SH-SY5Y (cell line): ENCODE measurements at regions not wholly inside any gene's neighbourhood (a gene's known extent, or its start where the extent isn't known, plus 50 kb on each side); places are given as distances from the start of the nearest gene placed in this dataset.

Source experiments
- GATA2 ChIP-seq: IDR thresholded peaks from 2 replicates; pipeline ENCODE4 v1.6.1; 2011; ENCODE audit warnings: mild to moderate bottlenecking, low read depth, low read length
- GATA3 ChIP-seq: IDR thresholded peaks from 2 replicates; pipeline ENCODE4 v1.6.1; 2011; ENCODE audit warnings: low read depth, mild to moderate bottlenecking, low read length, moderate library complexity

GRCh38 chr15:91660174-91660649, 193.3 kb upstream of the SLCO3A1 start:
- TF ChIP-seq GATA2 (peak; percentile 40; the same call in 1 of the 2 replicates), GATA3 (peak; percentile 54; the same call in 1 of the 2 replicates)
